GM18868 (cell line): ENCODE measurements at regions not wholly inside any gene's neighbourhood (a gene's known extent, or its start where the extent isn't known, plus 50 kb on each side); places are given as distances from the start of the nearest gene placed in this dataset.
A peak's percentile ranks its signal among the peaks of the same experiment; 100 is the strongest.

Source experiments
- ATAC-seq: cut with Tn5 transposase; IDR thresholded peaks from one replicate; pipeline ENCODE4 v1.9.1; 2021; ENCODE audit warnings: mild to moderate bottlenecking, moderate library complexity; ENCODE audit not compliant: unreplicated experiment

DNA sequence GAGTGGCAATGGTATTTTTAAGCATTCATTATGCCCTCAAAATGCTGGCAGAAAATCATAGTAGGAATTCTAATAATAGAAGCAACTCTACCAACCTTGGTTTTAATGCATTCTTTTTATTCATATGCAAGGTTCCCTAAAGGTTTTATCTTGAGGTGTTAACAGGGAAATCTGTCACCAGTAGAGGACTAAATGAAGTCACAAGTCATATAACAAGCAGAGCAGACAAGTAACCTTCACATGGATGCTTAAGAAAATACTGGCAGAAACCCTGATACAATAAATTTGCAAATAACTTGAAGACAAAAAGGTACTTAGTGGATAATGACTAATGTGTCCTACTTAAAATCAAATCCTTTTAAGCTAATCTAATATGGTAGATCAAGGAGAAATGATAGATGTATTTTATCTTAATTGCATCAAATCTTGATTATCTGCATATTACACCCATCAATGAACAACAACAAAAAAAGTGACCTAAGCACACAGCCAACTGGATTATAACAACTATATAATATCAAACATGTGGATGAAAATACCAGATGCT lies 73.3 kb downstream of the RFC3 start:
- ATAC-seq = no peak

DNA sequence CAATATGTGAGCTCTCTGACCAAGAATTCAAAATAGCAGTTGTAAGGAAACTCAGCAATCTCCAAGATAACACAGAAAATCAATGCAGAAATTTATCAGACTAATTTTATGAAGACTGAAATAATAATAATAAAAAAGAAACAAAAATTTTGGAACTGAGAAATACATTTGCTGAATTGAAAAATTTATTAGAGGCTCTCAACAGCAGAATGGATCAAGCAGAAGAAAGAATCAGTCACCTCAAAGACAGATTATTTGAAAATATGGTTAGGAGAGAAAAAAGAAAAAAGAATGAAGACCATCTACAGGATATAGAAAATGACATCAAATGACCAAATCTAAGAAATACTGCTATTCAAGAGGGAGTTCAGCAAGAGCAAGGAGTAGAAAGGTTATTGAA lies 75.6 kb downstream of the RFC3 start:
- ATAC-seq = no peak

DNA sequence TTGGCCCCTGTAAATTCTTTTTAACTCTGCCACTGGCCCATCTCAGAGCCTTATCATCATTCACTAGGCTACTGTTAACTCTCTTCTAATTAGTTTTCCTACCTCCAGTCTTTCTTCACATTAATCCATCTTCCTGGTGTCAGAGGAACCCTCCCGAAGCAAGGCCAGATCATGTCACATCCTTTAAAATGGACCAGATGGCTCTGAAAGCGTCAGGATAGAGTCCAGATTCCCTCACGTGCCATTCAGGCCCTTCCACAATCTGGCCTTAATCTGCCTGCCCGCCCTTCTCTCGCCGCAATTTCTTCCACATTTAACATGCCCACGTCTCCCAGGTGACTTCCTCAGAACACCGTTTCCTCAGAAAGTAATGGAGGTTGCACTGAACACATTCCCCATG lies 86.5 kb downstream of the RFC3 start:
- no peak for ATAC-seq

DNA sequence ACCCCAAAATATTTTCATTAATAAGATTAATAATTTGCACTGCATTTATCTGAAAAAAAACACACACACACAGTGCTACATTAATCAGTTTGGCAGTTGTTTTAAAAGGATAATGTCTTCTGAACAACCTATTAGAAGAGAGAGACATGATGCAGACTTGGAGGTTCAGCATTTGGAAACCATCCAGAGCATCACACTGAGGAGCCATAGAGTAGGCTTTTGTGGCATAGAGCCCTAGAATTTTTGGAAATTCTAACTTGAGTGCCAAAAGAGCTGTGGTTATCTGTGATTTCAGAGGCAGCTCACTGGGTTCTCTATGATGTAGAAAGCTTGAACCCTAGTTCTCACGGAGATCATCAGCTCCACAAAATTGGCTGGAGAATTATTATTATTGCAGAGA lies 90.2 kb downstream of the RFC3 start:
- no peak for ATAC-seq

DNA sequence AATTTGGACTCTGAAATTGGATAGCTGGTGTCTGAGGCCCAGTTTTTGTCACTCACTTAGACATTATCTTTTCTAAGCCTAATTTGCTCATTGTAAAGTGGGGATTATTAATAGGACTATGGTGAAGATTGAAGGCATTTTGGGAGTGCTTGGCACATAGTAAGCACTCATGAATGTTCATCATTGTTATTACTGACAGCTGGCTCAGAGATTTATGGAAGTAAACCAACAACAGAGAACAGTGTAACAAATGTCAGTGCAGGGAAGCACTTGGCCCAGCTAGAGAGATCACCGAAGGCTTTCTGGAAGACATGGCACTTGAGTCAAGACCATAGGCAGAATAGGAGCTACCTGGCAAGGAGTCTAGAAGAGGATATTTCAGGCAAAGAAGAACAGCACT lies 92.3 kb downstream of the RFC3 start:
- ATAC-seq = no peak

DNA sequence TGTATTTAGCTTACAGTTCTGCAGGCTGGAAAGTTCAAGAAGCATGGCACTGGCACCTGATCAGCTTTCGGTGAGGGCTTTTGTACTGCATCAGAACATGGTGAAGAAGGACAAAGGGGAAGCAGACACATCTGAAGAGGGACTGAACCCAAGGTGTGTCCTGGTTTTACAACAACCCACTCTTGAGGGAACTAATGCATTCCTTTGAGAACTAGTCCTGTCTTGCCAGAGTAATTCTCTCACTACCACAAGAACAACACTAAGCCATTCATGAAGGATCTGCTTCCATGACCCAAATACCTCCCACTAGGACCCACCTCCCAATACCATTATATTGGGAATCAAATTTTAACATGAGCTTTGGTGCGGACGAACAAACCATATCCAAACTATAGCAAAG lies 93.6 kb downstream of the RFC3 start:
- ATAC-seq = no peak

DNA sequence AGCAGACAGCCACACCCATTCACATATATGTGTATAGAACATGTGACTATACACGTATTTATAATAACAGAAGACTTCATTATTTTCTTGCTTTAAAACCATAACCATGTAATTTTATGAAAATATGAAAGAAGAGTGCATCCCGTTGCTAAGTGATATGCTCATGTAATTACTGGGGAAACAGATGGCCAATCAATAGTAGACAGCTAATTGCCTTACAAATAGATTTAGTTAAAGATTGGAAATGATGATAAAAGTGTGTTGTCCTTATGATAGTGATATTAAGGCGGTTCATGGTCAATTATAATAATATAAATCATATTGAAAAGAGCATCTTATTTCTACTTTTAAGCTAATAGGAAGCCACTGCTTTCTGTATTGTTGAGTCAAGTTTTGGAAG lies 95.9 kb downstream of the RFC3 start:
- no peak for ATAC-seq

DNA sequence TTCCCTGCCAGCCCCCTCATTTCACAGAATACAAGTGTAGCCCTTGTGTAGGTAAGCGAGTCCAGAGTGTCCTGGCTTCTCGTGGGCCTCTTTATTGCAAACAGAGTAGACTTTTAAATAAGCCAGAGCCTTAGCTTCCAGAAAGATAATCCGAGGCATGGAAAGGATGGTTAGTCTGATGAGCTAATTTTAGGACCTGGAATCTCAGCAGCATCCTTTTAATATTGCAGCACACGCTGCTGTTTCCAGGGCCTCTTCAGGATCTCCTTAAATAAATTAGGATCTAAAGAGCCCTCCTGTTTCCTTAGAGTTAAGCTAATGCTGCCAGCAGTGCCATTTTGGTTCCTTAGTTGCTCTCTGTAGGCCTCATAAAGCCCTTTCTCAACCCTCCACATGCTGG lies 99.2 kb downstream of the RFC3 start:
- no peak for ATAC-seq

DNA sequence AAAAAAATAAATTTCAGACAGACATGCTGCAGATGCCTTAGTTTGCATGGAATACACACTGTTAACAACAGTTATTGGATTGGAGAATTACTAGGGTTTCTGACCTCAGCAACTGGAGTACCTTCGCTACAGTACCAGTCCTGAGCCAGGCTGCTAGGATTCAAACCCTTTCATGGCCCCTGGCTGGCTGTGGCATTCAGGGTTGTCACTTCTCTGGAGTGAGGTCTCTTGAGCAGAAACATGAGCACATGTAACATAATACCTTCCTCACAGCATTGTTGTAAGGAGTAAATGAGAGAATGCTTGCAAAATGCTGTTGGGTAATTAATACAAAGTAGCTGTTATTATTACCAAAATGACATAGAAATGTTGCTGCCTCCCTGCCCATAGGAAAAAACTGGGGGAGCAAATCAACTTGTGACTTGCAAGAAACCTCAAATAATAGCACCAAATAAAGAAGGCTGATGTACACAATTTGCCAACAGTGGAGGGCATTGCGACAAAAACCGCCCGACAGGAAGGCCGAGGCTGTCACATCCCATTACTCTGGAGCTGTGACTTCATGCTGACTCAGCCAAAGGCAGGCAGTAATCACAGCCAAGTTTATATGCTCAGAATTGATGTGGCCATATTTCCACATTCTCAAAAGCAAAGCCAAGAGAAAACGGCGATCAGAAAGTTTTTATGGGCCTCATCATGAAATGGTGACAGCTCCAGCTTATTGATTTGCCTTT lies 100.4 kb downstream of the RFC3 start:
- ATAC-seq = no peak

DNA sequence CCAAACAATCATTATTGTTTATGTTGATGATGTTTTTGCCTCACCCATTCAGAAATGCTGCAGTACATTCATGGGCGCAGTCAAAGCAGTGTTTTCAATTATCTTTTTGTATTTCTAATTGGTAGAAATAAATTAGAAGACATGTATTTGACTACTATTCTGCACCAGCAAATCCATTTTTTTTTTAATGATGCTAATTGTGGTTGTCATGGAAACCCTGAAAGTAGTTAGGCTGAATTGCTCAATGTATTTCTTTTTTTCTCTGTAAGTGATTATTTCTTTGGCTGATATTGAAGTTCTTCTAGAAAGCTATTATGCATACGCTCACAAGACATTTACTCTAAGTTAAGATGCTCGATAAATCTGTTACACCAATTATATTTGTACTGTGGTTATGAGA lies 101.2 kb downstream of the RFC3 start:
- no peak for ATAC-seq

DNA sequence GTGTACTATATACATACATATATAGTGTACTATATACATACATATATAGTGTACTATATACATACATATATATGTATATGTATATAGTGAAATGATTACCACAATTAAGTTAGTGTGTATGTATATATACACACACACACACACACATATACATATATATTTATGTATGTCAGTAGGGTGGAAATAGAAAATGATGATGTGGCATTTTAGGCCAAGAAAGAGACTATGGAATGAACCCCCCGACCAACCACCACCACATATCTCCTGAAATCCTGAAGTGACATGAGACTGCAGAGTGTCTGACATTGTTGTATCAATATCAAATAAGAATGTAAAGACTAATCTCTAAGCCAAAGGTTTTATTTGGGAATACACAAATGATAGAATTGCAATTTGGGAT lies 107.6 kb downstream of the RFC3 start:
- ATAC-seq = no peak

DNA sequence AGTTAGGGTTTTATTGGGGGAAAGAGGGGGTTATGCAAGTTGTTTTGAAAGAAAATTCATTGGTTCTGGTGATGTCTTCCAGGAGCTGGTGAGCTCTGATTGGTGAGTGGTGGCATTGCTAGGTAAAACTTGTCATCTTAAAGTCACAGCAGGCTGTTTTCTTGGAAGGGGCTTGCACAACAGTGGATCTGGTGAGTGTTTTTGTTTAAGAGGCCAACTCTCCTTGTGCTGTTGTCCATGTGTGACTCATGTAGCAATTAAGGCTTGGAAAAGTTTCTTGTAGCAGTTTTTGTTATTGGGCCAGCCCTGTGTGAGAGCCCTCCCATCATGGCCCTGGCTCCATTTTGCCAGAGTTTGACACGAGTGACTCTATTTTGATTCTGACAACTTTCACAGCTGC lies 109.4 kb downstream of the RFC3 start:
- ATAC-seq = no peak

DNA sequence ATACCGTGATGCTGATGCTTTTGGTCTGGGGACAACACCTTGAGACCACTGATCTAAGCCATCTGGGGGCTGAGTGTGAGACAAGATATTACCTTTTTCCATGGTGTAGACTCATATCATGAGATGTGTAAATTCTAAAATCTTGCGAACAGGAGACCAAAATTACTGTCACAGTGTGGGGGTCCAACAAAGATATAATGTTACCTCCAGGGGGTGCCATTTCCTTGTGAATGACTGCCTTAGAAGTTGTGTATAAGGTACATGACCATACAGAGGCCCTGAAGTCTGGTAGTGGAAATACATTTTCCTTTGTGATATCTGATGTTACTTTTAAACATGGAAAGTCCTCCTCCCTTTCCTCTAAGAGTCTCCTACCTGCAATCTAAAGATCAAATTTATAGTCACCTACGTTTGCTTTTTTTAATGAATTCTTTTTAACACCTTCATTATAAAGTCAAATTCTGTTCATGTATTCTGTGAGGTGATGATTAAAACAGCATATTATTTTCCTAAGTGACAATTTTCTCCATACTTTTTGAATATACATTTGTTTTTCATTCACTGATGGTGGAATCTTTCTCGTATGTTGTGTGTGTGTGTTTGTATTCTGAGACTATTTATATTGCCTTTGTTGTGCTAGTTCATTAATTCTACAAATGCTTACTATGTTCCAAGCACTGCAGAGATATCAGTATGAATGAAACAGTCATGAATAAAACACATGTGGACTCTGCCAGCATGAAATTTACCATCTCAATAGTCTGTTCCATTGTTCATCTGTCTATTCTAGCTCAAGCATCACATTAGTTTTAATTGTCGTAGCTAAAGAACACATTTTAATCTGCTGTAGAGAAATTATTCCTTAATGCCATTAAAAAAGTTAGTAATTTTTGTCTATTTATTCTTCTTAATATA lies 113.7 kb downstream of the RFC3 start:
- peak; percentile 82 for ATAC-seq

DNA sequence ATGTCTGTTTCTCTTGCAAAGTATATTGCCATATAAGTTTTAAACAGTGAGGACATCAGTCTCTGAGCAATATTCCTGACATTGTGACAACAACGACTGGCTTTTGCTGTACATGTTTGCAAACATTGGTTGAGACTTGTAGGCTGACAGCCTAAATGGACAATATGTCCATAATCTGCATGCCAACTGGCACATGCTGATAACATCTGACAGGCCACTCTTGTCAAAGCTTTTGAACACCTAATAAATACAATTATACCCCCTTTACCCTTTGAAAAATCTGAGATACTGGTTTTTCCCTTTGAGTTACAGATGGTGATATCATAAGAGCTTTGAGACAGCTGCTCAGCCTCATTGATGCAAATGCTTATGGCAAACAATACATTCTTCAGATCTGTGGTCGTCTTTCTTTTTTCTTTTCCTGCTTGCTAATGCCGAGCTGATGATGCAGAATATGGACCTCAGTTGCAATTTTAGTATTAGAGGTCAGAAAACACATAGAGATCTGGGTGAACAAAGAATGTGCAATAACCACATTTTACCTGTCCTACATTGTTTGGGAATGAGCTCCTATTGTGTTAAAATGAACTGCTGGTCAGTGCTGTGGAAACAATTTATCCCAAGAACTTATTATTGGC lies 114.9 kb downstream of the RFC3 start:
- no peak for ATAC-seq

DNA sequence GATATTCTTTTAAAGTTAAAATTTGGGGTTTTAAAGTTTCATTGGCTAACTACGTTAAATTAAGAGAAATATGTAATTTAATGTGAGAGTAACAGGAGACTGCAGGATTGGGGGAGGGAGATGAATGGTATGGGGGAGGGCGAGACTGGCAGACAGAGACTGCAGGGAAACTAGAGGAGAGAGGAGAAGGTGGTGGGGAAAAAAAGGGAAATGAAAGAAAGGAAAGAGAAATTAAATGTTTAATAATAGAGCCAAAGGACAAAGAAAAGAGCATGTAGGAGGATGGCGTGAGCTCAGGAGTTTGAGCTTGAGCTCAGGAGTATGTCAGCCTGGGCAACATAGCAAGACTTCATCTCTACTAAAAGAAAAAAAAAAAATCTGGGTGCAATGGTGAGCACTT lies 115.9 kb downstream of the RFC3 start:
- no peak for ATAC-seq

DNA sequence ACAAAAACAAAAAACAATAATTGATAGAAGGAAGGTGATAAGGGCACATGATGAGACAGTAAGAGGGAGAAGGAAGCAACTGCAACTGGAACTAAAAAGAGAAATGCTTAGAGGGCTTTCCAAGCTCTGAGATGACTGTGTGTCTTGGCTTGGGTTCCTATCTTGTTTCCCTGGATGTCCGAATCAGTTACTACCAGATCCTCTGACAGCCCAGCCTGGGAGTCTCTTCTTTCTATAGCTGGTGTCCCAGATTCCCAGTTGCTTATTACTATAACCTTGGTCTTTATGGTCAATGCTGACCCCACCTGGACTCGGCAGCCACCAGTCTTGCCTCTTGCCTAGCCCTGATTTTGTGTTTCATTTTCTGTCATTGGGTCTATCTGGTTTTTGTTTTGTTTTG lies 116.4 kb downstream of the RFC3 start:
- no peak for ATAC-seq

DNA sequence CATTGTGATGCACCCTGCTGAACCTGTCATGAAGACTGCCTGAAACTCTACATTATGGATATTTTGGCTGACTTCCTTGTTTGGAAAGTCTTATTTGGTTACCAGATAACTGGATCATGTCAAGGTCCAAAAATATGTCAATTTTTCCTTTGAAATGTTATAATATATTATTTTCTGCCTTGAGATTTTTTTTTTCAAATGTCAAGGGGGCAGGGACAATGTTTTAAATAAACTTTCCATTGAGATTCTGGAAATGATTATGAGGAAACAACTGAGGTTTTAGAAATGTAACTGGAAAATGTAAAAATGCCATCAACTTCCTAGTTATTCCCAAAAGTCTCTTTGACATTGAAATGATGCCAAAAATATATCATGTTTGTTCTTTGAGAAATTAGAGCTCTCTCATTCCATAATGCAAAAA lies 117.0 kb downstream of the RFC3 start:
- ATAC-seq = no peak

DNA sequence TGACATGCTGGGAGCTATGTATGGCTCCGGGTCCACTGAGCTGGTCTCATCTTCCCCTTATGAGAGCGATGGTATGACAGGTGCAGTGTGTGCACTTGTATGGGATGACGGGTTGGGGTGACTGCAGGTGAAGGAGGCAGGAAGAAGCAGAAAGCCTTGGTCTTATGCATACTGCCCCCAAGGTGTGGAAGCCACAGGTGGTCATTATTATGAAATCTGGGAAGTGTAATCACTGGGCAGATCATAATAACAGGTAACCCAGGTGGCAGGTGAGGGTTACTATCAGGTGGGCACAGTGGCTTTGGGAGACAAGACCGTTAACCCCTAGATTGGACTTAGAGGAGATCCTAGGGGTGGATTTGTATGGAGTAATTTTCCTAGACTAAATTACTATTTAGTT lies 118.0 kb downstream of the RFC3 start:
- no peak for ATAC-seq

DNA sequence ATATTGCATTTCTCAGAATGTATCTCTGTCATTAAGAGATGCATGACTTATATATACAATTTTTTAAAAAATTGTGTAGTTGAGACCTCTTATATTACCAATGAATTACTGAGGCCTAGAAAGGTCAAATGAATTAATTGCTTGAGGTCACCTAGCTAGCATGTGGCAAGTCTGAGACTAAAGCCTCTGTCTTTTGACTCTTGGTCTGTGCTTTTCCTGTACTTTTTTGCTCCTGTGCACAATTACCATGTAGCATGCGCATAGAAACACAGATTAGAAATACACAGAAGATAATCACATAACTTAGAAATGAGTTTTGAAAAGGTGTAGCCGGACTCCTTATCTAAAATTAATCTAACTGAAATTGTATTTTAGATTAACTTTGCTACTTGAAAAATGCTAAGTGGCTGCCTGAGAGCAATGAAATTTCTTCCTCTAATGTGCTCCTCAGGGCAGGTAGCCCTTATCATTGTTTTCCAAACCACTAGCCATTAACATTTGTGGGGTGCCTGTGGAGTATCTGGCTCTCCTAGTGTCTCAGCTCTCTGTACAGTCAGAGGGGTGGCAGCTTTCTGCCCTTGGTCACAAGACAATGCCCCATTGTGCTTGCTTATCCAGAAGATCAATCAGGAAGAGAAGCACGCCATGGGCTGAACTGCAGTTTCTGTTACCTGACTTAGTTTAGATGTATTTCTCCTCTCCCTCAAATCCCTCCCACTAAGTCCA lies 119.6 kb downstream of the RFC3 start:
- no peak for ATAC-seq

DNA sequence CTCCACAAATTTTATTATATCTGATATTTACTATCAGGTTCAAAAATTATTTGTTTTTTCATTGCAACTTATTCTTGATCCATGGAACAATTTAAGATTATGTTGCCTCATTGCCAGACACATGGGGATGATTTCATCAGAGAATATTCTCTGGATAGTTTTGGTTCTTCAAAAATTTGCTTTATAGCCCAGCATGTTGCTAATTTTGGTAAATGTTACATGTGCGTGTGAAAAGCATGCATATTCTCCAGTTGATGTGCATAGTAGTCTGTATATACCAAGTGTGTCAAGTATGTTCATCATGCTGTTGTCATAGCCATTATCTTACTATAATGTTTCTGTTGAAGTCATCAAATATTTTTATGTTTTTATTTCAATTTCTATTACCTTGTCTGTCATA lies 122.3 kb downstream of the RFC3 start:
- ATAC-seq = no peak

DNA sequence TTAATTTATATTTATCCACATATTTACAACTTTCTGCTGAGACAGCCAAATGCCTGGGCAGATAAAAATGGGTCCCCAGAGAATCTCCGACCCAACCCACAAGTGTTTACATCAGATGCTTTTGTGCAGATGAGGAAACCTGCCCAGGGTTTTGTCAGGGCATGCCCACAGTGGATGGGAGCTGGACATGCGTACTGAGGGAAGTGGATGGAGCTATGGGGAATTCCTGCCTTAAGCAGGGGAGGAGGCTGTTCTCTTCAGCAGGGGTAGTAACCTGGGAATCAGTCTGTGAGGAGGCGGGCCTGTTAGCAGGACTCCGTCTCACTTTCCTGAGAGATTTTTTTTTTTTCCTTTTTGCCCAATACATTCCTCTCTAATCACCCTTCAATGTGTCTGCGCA lies 122.9 kb downstream of the RFC3 start:
- no peak for ATAC-seq
